GM12801 (cell line): ENCODE measurements at regions not wholly inside any gene's neighbourhood (a gene's known extent, or its start where the extent isn't known, plus 50 kb on each side); places are given as distances from the start of the nearest gene placed in this dataset.

Source experiments
- CTCF ChIP-seq: IDR thresholded peaks from one replicate; pipeline ENCODE4 v1.5.1; 2011; ENCODE audit warnings: control low read depth; ENCODE audit not compliant: insufficient read length; ENCODE audit errors: extremely low read depth

- no peak for TF ChIP-seq CTCF
Measured at GRCh38 chr15:69828181-69828828, 269.4 kb downstream of the TLE3 start.

DNA sequence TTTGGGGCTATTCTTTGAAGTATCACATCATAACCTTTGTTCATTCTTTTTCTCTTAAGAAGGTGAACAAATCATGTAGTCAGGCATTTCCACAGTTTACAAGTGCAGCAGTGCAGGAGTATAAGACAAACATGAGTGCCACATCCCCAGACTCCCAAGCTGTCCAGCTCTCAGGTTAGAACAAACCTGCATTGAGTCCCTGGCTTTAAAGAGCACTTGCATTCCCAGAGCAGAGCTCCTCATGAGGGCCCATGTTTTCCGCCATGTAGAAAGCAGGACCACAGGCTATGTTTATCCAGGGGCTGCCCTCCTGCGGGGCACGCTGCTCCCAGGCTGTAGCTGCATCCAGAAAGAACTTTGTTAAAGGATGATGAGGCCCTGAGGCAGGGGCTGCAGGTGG is 267.7 kb downstream of the TLE3 start:
- TF ChIP-seq CTCF: no peak

- no peak for TF ChIP-seq CTCF
Measured at GRCh38 chr15:69830430-69830829, 267.3 kb downstream of the TLE3 start.

GRCh38 chr15:69830876-69831275 is 266.8 kb downstream of the TLE3 start:
- no peak for TF ChIP-seq CTCF

DNA sequence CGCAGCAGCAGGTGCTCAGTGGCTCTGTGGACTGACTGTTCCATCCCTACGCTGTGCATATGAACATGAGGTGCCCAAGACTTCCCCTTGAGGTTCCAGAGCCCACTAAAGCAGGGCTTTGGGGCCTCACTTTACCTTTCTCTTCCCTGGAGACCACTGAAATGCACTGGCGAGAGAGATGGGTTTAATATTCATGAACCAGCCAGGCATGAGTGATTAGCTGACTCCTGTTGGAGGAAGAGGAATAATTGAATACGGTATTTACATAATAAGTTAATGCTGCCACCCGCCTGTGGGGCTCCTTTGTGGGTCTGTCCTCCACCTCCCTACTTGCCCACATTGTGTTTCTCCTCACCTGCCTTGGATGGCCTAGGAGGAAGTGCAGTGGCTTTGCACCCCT is 263.4 kb downstream of the TLE3 start:
- TF ChIP-seq CTCF: no peak

DNA sequence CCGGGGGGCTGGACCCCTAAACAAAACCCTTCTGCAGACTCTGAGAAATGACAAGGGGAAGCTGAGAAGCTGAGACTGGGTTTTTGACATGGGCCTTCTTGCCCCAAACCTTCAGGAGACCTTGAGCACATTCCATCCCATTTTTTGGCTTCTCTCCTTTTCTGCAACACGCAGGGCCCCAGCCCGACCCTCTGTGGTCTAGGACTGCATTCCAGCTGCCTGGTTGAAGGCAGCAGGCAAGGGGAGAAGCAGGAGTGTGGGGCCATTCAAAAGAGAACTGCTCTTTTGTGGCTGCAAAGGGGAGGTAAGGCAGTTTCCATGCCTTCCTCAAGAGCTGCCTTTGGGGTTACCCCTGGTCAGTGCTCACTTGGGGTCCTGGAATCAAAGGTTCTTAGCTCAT is 263.0 kb downstream of the TLE3 start:
- TF ChIP-seq CTCF: no peak

DNA sequence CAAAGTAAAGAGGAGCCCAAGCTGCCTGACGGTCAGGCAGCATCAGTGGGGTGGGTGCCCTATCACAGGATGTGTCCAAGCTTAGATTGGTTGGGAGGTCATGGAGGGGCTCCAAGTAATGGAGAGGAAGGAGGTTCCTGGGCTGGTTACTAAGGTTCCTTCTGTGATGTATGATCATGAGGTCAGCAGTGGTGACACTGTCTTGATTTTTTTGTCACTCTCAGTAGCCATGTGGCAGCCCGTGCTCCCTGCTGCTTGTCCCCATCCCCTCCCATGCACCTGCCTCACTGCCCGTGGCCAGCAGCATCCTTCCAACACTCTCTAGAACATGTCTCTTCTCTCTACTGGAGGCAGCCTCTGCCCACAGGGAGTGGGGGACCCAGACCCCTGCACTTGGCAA is 261.7 kb downstream of the TLE3 start:
- TF ChIP-seq CTCF: no peak
